AG10803 (cell line): ENCODE measurements at regions not wholly inside any gene's neighbourhood (a gene's known extent, or its start where the extent isn't known, plus 50 kb on each side); places are given as distances from the start of the nearest gene placed in this dataset.
A peak's percentile ranks its signal among the peaks of the same experiment; 100 is the strongest.

Experiments used
- DNase-seq: peaks from one replicate; pipeline ENCODE4 v3.0.0; 2010; ENCODE audit warnings: low read depth
- H3K4me3 ChIP-seq: 2 replicates; pipeline ENCODE4 v1.5.1; 2011; ENCODE audit warnings: mild to moderate bottlenecking, low read length, control low read depth
- CTCF ChIP-seq: conservative IDR thresholded peaks from 2 replicates; pipeline ENCODE4 v1.5.1; 2011; ENCODE audit warnings: mild to moderate bottlenecking, low read length, control low read depth, inconsistent platforms

- TF ChIP-seq CTCF: no peak
- no peak overlapping the region for H3K4me3 ChIP-seq
- DNase-seq: no peak
Measured at GRCh38 chr6:63493557-63493956, 78.7 kb upstream of the LOC128125822 start.

GRCh38 chr6:63496361-63496804, 75.9 kb upstream of the LOC128125822 start:
- H3K4me3 ChIP-seq: no peak overlapping the region
- DNase-seq: no peak
- no peak for TF ChIP-seq CTCF

GRCh38 chr6:63502156-63502555, 70.1 kb upstream of the LOC128125822 start:
- H3K4me3 ChIP-seq: no peak overlapping the region
- no peak for DNase-seq
- TF ChIP-seq CTCF: no peak

GRCh38 chr6:63503199-63503598, 69.1 kb upstream of the LOC128125822 start:
- DNase-seq: no peak
- no peak for TF ChIP-seq CTCF
- no peak overlapping the region for H3K4me3 ChIP-seq

- TF ChIP-seq CTCF: no peak
- DNase-seq: no peak
- no peak overlapping the region for H3K4me3 ChIP-seq
Measured at GRCh38 chr6:63504777-63505384, 67.4 kb upstream of the LOC128125822 start.

GRCh38 chr6:63507096-63507495, 65.2 kb upstream of the LOC128125822 start:
- no peak for TF ChIP-seq CTCF
- no peak overlapping the region for H3K4me3 ChIP-seq
- DNase-seq: no peak

GRCh38 chr6:63509652-63510352, 62.5 kb upstream of the LOC128125822 start:
- no peak overlapping the region for H3K4me3 ChIP-seq
- no peak for TF ChIP-seq CTCF

More at GRCh38 chr6:63509652-63510352, 62.5 kb upstream of the LOC128125822 start:
- peak; percentile 4 for DNase-seq
